Neuronal stem cell (in vitro differentiated cells): ENCODE measurements at regions not wholly inside any gene's neighbourhood (a gene's known extent, or its start where the extent isn't known, plus 50 kb on each side); places are given as distances from the start of the nearest gene placed in this dataset.

Source experiments
- DNase-seq: peaks from one replicate; pipeline ENCODE4 v3.0.0-alpha.2; 2013; ENCODE audit warnings: low spot score
- H2AFZ ChIP-seq: one replicate; pipeline ENCODE4 v1.6.1; 2013; ENCODE audit warnings: mild to moderate bottlenecking, low read length, inconsistent platforms
- H2AK5ac ChIP-seq: 2 replicates; pipeline ENCODE4 v1.6.1; 2013; ENCODE audit warnings: low read depth, mild to moderate bottlenecking, inconsistent platforms, low read length, moderate library complexity, mixed read lengths
- H2BK120ac ChIP-seq: 2 replicates; pipeline ENCODE4 v1.6.1; 2013; ENCODE audit warnings: low read depth, mild to moderate bottlenecking, inconsistent platforms, low read length, moderate library complexity, mixed read lengths
- H2BK12ac ChIP-seq: one replicate; pipeline ENCODE4 v1.6.1; 2013; ENCODE audit warnings: low read length, inconsistent platforms
- H2BK15ac ChIP-seq: 2 replicates; pipeline ENCODE4 v1.6.1; 2013; ENCODE audit warnings: mild to moderate bottlenecking, low read length, inconsistent platforms, mixed read lengths
- H2BK5ac ChIP-seq: one replicate; pipeline ENCODE4 v1.6.1; 2013; ENCODE audit warnings: inconsistent platforms, mild to moderate bottlenecking, low read length, moderate library complexity
- H3K14ac ChIP-seq: one replicate; pipeline ENCODE4 v1.6.1; 2013; ENCODE audit warnings: low read length, inconsistent platforms
- H3K18ac ChIP-seq: 2 replicates; pipeline ENCODE4 v1.6.1; 2013; ENCODE audit warnings: low read length, inconsistent platforms
- H3K23ac ChIP-seq: 2 replicates; pipeline ENCODE4 v1.6.1; 2013; ENCODE audit warnings: low read depth, mild to moderate bottlenecking, mixed read lengths, low read length, inconsistent platforms; ENCODE audit not compliant: poor library complexity
- H3K27ac ChIP-seq: replicated peaks from 3 replicates; pipeline ENCODE4 v1.5.1; 2013; ENCODE audit warnings: low read length, inconsistent platforms
- H3K27me3 ChIP-seq, 3 experiments: 2 replicates each; pipeline ENCODE4 v1.6.1; 2013; ENCODE audit warnings: low read length in 3 of 3, mild to moderate bottlenecking in 2 of 3, inconsistent platforms in 1 of 3, low read depth in 1 of 3, mixed read lengths in 1 of 3, moderate library complexity in 1 of 3; ENCODE audit not compliant: control insufficient read depth in 3 of 3, insufficient read depth in 3 of 3
- H3K36me3 ChIP-seq, 2 donors: replicated peaks in 1 of 2; 2 replicates each; pipeline ENCODE4 v1.6.1; 2013; ENCODE audit warnings: low read length in 2 of 2; ENCODE audit not compliant: control insufficient read depth in 2 of 2, insufficient read depth in 2 of 2
- H3K4ac ChIP-seq: 2 replicates; pipeline ENCODE4 v1.6.1; 2013; ENCODE audit warnings: inconsistent platforms, mild to moderate bottlenecking, low read length, moderate library complexity
- H3K4me1 ChIP-seq, 2 donors: 1 replicate in 1 of 2; 2 replicates in 1 of 2; pipeline ENCODE4 v1.6.1; 2013; ENCODE audit warnings: low read length in 2 of 2, low read depth in 1 of 2; ENCODE audit not compliant: control insufficient read depth in 2 of 2, insufficient read depth in 1 of 2
- H3K4me2 ChIP-seq: one replicate; pipeline ENCODE4 v1.6.1; 2013; ENCODE audit warnings: mild to moderate bottlenecking, low read length, inconsistent platforms; ENCODE audit not compliant: insufficient read depth, poor library complexity, severe bottlenecking
- H3K4me3 ChIP-seq, 2 donors: 2 replicates each; pipeline ENCODE4 v1.5.1; 2013; ENCODE audit warnings: low read length in 2 of 2, mild to moderate bottlenecking in 2 of 2, inconsistent platforms in 1 of 2, moderate library complexity in 1 of 2
- H3K79me1 ChIP-seq: one replicate; pipeline ENCODE4 v1.6.1; 2013; ENCODE audit warnings: low read depth, mild to moderate bottlenecking, inconsistent platforms, low read length, moderate library complexity
- H3K9ac ChIP-seq: one replicate; pipeline ENCODE4 v1.6.1; 2013; ENCODE audit warnings: mild to moderate bottlenecking, low read depth, low read length, inconsistent platforms; ENCODE audit not compliant: poor library complexity
- H3K9me3 ChIP-seq, 2 donors: replicated peaks in 1 of 2; 2 replicates each; pipeline versions ENCODE3 to v1.6.1; 2013; ENCODE audit warnings: low read length in 2 of 2, mild to moderate bottlenecking in 2 of 2, inconsistent platforms in 1 of 2, low read depth in 1 of 2, mixed read lengths in 1 of 2, moderate library complexity in 1 of 2; ENCODE audit not compliant: control insufficient read depth in 2 of 2, insufficient read depth in 1 of 2
- H4K8ac ChIP-seq: one replicate; pipeline ENCODE4 v1.6.1; 2013; ENCODE audit warnings: low read depth, mild to moderate bottlenecking, inconsistent platforms, low read length, moderate library complexity
- H4K91ac ChIP-seq: one replicate; pipeline ENCODE4 v1.6.1; 2013; ENCODE audit warnings: low read length, low read depth, mild to moderate bottlenecking, inconsistent platforms; ENCODE audit not compliant: poor library complexity
- WGBS, 2 donors: extraction: QIAGEN DNeasy Blood & Tissue Kit; methylation state at CpG; one replicate each; pipeline ENCODE4 v1.1.7; 2013; ENCODE audit warnings: missing lambda C conversion rate in 2 of 2, mixed read lengths in 1 of 2; ENCODE audit not compliant: insufficient read length in 2 of 2, insufficient replicate concordance in 1 of 2; ENCODE audit errors: extremely low coverage in 2 of 2; 5-methylcytosine and 5-hydroxymethylcytosine counted together

GRCh38 chr17:54745862-54746261, 154.8 kb upstream of the TOM1L1 start:
- WGBS, 2 donors, result no CpG with 5 or more reads among the region's 5 CpGs
- no peaks in the 10 kb centered on the region for H3K27me3 ChIP-seq
- no peak overlapping the region for H3K27ac ChIP-seq

GRCh38 chr17:54749157-54749556, 151.5 kb upstream of the TOM1L1 start:
- Histone ChIP-seq H4K91ac (no peak overlapping the region), H3K9me3 (no peaks in the 10 kb centered on the region), H3K4me3 (no peak overlapping the region), H3K18ac (no peak overlapping the region), H3K79me1 (no peaks in the 10 kb centered on the region), H3K27ac (no peak overlapping the region), H2BK15ac (no peak overlapping the region), H3K4me2 (no peak overlapping the region), H2BK5ac (no peak overlapping the region), H2BK120ac (no peak overlapping the region), H4K8ac (no peak overlapping the region), H2AFZ (no peak overlapping the region), H3K23ac (no peak overlapping the region), H2BK12ac (no peak overlapping the region), H2AK5ac (no peak overlapping the region), H3K4ac (no peak overlapping the region), H3K9ac (no peak overlapping the region), H3K36me3 (no peaks in the 10 kb centered on the region), H3K4me1 (no peaks in the 10 kb centered on the region), H3K27me3 (no peaks in the 10 kb centered on the region), H3K14ac (no peak overlapping the region)
- WGBS, 2 donors, result no CpG with 5 or more reads among the region's 1 CpG
- DNase-seq, result no peak

More at GRCh38 chr17:54745862-54746261, 154.8 kb upstream of the TOM1L1 start:
- no peak overlapping the region for H2BK120ac ChIP-seq
- H3K36me3 ChIP-seq, result no peaks in the 10 kb centered on the region
- no peak overlapping the region for H3K9ac ChIP-seq
- H3K9me3 ChIP-seq, result no peaks in the 10 kb centered on the region
- no peak overlapping the region for H3K4me3 ChIP-seq
- no peak for DNase-seq
- no peak overlapping the region for H3K23ac ChIP-seq
- no peak overlapping the region for H2AK5ac ChIP-seq
- no peak overlapping the region for H2AFZ ChIP-seq
- no peak overlapping the region for H2BK15ac ChIP-seq
- H2BK5ac ChIP-seq, result no peak overlapping the region
- no peak overlapping the region for H4K91ac ChIP-seq
- no peak overlapping the region for H4K8ac ChIP-seq
- no peaks in the 10 kb centered on the region for H3K4me1 ChIP-seq
- H3K18ac ChIP-seq, result no peak overlapping the region
- no peak overlapping the region for H2BK12ac ChIP-seq
- H3K79me1 ChIP-seq, result no peaks in the 10 kb centered on the region
- H3K14ac ChIP-seq, result no peak overlapping the region
- H3K4me2 ChIP-seq, result no peak overlapping the region
- H3K4ac ChIP-seq, result no peak overlapping the region

GRCh38 chr17:54754560-54754959, 146.1 kb upstream of the TOM1L1 start:
- Histone ChIP-seq H2AFZ (no peak overlapping the region), H2BK5ac (no peak overlapping the region), H3K4me1 (no peaks in the 10 kb centered on the region), H3K27ac (no peak overlapping the region), H3K79me1 (no peaks in the 10 kb centered on the region), H3K4me3 (no peak overlapping the region), H3K18ac (no peak overlapping the region), H3K4me2 (no peak overlapping the region), H3K9ac (no peak overlapping the region), H3K14ac (no peak overlapping the region), H3K36me3 (no peaks in the 10 kb centered on the region), H3K23ac (no peak overlapping the region), H4K8ac (no peak overlapping the region), H3K27me3 (no peaks in the 10 kb centered on the region), H2BK12ac (peak overlapping the region; percentile 6), H3K9me3 (no peaks in the 10 kb centered on the region), H3K4ac (no peak overlapping the region), H2BK15ac (no peak overlapping the region), H2AK5ac (no peak overlapping the region), H2BK120ac (no peak overlapping the region), H4K91ac (no peak overlapping the region)
- no CpG with 5 or more reads among the region's 15 CpGs for WGBS, 2 donors
- no peak for DNase-seq

GRCh38 chr17:54760836-54761235, 139.8 kb upstream of the TOM1L1 start:
- no peak overlapping the region for H3K4me2 ChIP-seq
- no peak overlapping the region for H3K14ac ChIP-seq
- H3K27ac ChIP-seq, result no peak overlapping the region
- no peak overlapping the region for H3K18ac ChIP-seq
- H3K9ac ChIP-seq, result no peak overlapping the region
- H3K36me3 ChIP-seq, result no peaks in the 10 kb centered on the region
- H2BK5ac ChIP-seq, result no peak overlapping the region
- no peak overlapping the region for H4K91ac ChIP-seq
- no peak overlapping the region for H2AFZ ChIP-seq
- H2BK12ac ChIP-seq, result no peak overlapping the region
- H3K4me1 ChIP-seq, result no peaks in the 10 kb centered on the region
- no peak for DNase-seq
- WGBS, 2 donors, result no CpG with 5 or more reads among the region's 3 CpGs
- no peak overlapping the region for H2BK15ac ChIP-seq
- no peak overlapping the region for H4K8ac ChIP-seq
- H3K4ac ChIP-seq, result no peak overlapping the region
- no peak overlapping the region for H2AK5ac ChIP-seq
- no peak overlapping the region for H3K4me3 ChIP-seq
- H3K23ac ChIP-seq, result no peak overlapping the region
- H3K9me3 ChIP-seq, result no peaks in the 10 kb centered on the region
- H3K79me1 ChIP-seq, result no peaks in the 10 kb centered on the region
- H2BK120ac ChIP-seq, result no peak overlapping the region
- no peaks in the 10 kb centered on the region for H3K27me3 ChIP-seq
